KMS-11 (cell line): ENCODE measurements at regions not wholly inside any gene's neighbourhood (a gene's known extent, or its start where the extent isn't known, plus 50 kb on each side); places are given as distances from the start of the nearest gene placed in this dataset.

Experiments
- H2AFZ ChIP-seq: fragments of 200-600 bp; sonication (generic); 2 replicates; pipeline ENCODE4 v1.6.1; 2016; ENCODE audit warnings: antibody characterized with exemption, mixed run types, low read depth
- H3K27ac ChIP-seq: fragments of 200-600 bp; sonication (generic); 2 replicates; pipeline ENCODE4 v1.6.1; 2016; ENCODE audit warnings: mild to moderate bottlenecking, mixed run types
- H3K27me3 ChIP-seq: fragments of 200-600 bp; sonication (generic); 2 replicates; pipeline ENCODE4 v1.6.1; 2017; ENCODE audit warnings: mild to moderate bottlenecking, low read depth, mixed run types, moderate library complexity; ENCODE audit not compliant: insufficient read depth
- H3K36me3 ChIP-seq: fragments of 200-600 bp; sonication (generic); 2 replicates; pipeline ENCODE4 v1.6.1; 2017; ENCODE audit warnings: mild to moderate bottlenecking, mixed run types; ENCODE audit not compliant: insufficient read depth
- H3K4me1 ChIP-seq: fragments of 200-600 bp; sonication (generic); 2 replicates; pipeline ENCODE4 v1.6.1; 2016; ENCODE audit warnings: mild to moderate bottlenecking, low read depth, mixed run types; ENCODE audit not compliant: poor library complexity, severe bottlenecking
- H3K4me2 ChIP-seq: fragments of 200-600 bp; sonication (generic); 2 replicates; pipeline ENCODE4 v1.7.0; 2016; ENCODE audit warnings: mild to moderate bottlenecking, mixed run types
- H3K4me3 ChIP-seq: fragments of 200-600 bp; sonication (generic); IDR thresholded peaks from 2 replicates; pipeline ENCODE4 v1.6.1; 2017; ENCODE audit warnings: low read depth, low read length, mixed read lengths; ENCODE audit not compliant: insufficient read depth
- H3K79me2 ChIP-seq: fragments of 200-600 bp; sonication (generic); 2 replicates; pipeline ENCODE4 v1.6.1; 2016; ENCODE audit warnings: low read depth, mixed run types; ENCODE audit not compliant: insufficient read depth
- H3K9ac ChIP-seq: fragments of 200-600 bp; sonication (generic); 2 replicates; pipeline ENCODE4 v1.6.1; 2016; ENCODE audit warnings: mild to moderate bottlenecking, mixed run types
- H4K20me1 ChIP-seq: fragments of 200-600 bp; sonication (generic); 2 replicates; pipeline ENCODE4 v1.6.1; 2016; ENCODE audit warnings: mild to moderate bottlenecking, mixed run types; ENCODE audit not compliant: insufficient read depth
- CTCF ChIP-seq: fragments of 200-600 bp; sonication (generic); conservative IDR thresholded peaks from 2 replicates; pipeline ENCODE4 v1.6.1; 2017; ENCODE audit warnings: low read depth, mild to moderate bottlenecking, antibody characterized with exemption, low read length, moderate library complexity, mixed read lengths

GRCh38 chr21:19992540-19992939 lies 1005.7 kb upstream of the NCAM2 start:
- no peak for TF ChIP-seq CTCF
- no peaks in the 10 kb centered on the region for H3K36me3 ChIP-seq
- no peak overlapping the region for H3K4me3 ChIP-seq

GRCh38 chr21:19993268-19993667 lies 1004.9 kb upstream of the NCAM2 start:
- no peaks in the 10 kb centered on the region for H3K36me3 ChIP-seq
- H3K79me2 ChIP-seq = no peaks in the 10 kb centered on the region
- no peak overlapping the region for H3K27ac ChIP-seq
- no peaks in the 10 kb centered on the region for H4K20me1 ChIP-seq
- no peaks in the 10 kb centered on the region for H3K4me1 ChIP-seq
- TF ChIP-seq CTCF = no peak
- H3K27me3 ChIP-seq = no peaks in the 10 kb centered on the region
- H2AFZ ChIP-seq = no peak overlapping the region
- no peak overlapping the region for H3K9ac ChIP-seq
- no peak overlapping the region for H3K4me3 ChIP-seq
- H3K4me2 ChIP-seq = no peak overlapping the region

More at GRCh38 chr21:19992540-19992939, 1005.7 kb upstream of the NCAM2 start:
- H3K4me1 ChIP-seq = no peaks in the 10 kb centered on the region
- no peak overlapping the region for H3K4me2 ChIP-seq
- H4K20me1 ChIP-seq = no peaks in the 10 kb centered on the region
- H3K79me2 ChIP-seq = no peaks in the 10 kb centered on the region
- no peak overlapping the region for H2AFZ ChIP-seq
- H3K9ac ChIP-seq = no peak overlapping the region
- no peak overlapping the region for H3K27ac ChIP-seq
- no peaks in the 10 kb centered on the region for H3K27me3 ChIP-seq

- Histone ChIP-seq H3K27me3 (no peaks in the 10 kb centered on the region), H3K79me2 (no peaks in the 10 kb centered on the region), H3K27ac (no peak overlapping the region), H2AFZ (no peak overlapping the region), H3K4me2 (no peak overlapping the region), H3K4me1 (no peaks in the 10 kb centered on the region), H4K20me1 (no peaks in the 10 kb centered on the region), H3K9ac (no peak overlapping the region), H3K36me3 (no peaks in the 10 kb centered on the region), H3K4me3 (no peak overlapping the region)
- TF ChIP-seq CTCF = no peak
Observed at GRCh38 chr21:19995253-19995652, 1003.0 kb upstream of the NCAM2 start.

GRCh38 chr21:19998453-19998852 lies 999.8 kb upstream of the NCAM2 start:
- Histone ChIP-seq H3K9ac (no peak overlapping the region), H3K79me2 (no peaks in the 10 kb centered on the region), H3K4me3 (no peak overlapping the region), H3K4me1 (no peaks in the 10 kb centered on the region), H3K27me3 (no peaks in the 10 kb centered on the region), H3K27ac (no peak overlapping the region), H4K20me1 (no peaks in the 10 kb centered on the region), H3K4me2 (no peak overlapping the region), H3K36me3 (no peaks in the 10 kb centered on the region), H2AFZ (no peak overlapping the region)
- no peak for TF ChIP-seq CTCF
